GM18502 (cell line): ENCODE measurements at regions not wholly inside any gene's neighbourhood (a gene's known extent, or its start where the extent isn't known, plus 50 kb on each side); places are given as distances from the start of the nearest gene placed in this dataset.
"Not testable (repeated sequence)": the region's sequence is repeated elsewhere in the genome, so short reads cannot be mapped to it uniquely, and the experiment has no call there.

ENCODE experiments used
- ATAC-seq: cut with Tn5 transposase; IDR thresholded peaks from one replicate; pipeline ENCODE4 v1.9.1; 2021; ENCODE audit warnings: mild to moderate bottlenecking; ENCODE audit not compliant: unreplicated experiment, poor library complexity

- no peak for ATAC-seq
These were observed 133.1 kb upstream of the IL15 start for GRCh38 chr4:141503260-141503659.

DNA sequence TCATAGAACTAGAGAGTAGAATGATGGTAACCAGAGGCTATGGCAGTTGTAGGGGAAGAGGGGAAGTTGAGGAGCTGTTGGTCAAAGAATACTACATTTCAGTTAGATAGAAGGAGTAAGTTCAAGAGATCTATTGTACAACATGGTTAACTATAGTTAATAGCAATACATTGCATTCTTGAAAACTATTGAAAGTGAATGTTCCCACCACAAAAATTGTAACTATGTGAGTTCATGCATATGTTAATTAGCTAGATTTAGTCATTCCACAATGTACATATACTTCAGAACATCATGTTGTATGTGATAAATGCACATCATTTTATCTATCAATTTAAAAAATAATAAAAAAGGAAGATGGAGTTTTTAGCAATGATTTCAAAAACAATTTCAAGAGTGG, 125.3 kb upstream of the IL15 start:
- ATAC-seq = no peak

DNA sequence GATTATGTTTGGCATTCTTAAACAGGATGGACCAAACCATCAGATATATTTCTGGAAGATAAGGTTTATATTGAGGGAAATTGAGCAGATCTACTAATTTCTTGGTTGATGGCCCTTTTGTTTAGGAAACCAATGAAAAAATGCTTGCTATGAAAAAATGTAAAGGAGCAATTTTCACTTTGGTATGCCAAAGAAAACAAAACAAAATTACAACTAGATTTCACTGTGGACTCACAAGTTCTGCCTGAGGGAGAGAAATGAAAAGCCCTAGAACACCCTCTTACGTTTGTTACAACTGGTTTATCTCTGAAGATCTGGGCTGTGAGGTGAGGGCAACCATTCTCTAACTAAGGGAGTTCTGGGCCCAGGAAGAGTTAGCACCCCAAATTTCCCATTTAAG, 122.5 kb upstream of the IL15 start:
- ATAC-seq = no peak

DNA sequence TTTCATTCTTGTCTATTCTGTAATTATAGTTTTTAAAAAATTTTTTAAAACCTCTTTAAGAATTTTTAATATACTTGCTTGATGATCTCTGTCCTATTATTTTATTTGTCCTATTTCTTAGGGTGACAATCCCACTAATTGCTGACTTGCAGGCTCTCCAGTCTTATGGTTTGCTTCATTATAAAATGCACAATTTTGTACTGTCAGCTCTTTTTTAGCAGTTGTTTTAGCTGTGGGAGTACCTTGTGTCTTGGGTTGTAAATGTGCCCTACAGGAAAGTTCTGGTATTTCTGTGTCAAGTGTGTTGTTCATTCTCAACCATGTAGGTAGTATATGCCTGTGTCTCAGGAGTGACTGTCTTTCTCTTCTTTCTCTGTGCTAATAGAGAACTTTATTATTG, 118.2 kb upstream of the IL15 start:
- ATAC-seq = no peak

DNA sequence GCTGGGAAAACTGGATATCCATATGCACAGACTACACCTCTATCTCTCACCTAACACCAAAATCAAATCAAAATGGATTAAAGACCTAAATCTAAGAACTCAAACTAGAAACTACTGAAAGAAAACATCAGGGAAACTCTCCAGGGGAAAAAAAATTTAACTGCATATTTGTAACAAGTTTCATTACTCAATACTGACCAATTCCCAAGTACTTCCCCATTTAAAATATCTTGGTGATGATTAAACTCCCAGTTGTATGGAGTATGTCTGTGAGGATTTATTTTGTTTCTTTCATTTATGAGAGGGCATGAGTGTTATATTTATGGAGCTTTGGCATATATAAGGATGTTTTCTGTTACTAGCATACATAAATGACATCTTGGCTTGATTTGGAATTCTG, 112.3 kb upstream of the IL15 start:
- ATAC-seq = no peak

DNA sequence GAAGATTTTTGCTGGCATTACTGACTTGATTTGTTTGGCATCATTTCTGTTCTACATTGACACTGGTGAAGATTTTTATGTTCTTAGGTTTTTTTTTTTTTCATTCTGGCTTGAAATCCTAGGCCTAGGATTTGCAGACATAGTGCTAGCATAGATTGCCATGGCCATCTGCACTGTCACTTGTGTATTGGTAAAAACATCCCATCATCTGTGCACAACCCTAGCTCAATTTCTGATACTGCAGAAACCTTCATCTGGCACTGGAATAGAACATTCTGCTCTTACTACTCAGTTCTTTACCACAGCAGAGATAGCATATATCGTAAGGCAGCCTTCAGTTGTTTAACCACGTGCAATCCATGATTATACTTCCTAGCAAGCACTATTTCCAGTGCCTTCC, 111.5 kb upstream of the IL15 start:
- ATAC-seq = no peak

- no peak for ATAC-seq
These were observed 105.8 kb upstream of the IL15 start for GRCh38 chr4:141530627-141531026.

DNA sequence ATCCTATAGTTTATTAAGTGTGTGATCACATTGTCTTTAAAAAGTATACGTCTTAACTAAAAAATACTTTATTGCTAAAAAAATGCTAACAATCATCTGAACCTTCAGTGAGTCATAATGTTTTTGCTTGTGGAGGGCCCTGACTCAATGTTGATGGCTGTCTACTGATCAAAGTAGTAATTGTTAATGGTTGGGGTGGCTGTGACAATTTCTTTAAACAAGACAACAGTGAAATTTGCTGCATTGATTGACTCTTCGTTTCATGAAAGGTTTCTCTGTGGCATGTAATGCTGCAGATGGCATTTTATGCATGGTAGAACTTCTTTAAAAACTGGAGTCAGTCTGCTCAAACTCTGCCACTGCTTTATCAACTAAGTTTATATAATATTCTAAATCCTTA, 101.4 kb upstream of the IL15 start:
- no peak for ATAC-seq

DNA sequence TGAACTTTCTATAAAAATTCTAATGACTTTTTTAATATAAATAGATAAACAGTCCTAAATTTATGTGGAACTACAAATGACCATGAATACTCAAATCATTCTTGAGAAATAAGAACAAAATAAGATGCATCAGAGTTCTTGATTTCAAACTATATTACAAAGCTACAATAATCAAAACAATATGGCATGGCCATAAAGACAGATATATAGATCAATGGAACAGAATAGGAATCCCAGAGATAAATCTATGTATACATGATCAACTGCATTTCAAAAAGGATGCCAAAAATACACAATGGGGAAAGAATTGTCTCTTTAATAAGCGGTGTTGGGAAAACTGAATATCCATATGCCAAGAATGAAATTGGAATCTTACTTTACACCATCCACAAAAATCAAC, 98.4 kb upstream of the IL15 start:
- no peak for ATAC-seq

- ATAC-seq = no peak
These were observed 95.7 kb upstream of the IL15 start for GRCh38 chr4:141540643-141541042.

GRCh38 chr4:141541851-141542250, 94.5 kb upstream of the IL15 start:
- ATAC-seq = no peak

- no peak for ATAC-seq
These were observed 93.2 kb upstream of the IL15 start for GRCh38 chr4:141543176-141543575.

DNA sequence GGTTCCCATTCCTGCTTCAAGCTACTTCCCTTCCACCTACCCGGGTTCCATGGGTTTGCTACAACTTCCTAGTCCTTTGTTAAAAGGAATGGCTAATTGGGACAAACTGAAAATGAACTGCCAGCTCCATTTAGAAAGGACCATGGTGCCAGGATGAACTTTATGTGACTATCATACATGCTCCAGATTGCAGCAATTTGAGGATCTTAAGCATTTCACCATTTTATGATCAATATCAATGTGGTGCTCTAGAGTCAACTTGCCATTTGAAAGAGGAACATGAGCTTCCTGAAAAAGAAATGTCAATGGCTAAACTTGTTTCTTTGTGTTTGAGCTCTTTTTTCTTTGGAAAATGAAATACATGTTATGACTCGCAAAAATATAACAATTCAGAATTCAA, 92.7 kb upstream of the IL15 start:
- no peak for ATAC-seq

DNA sequence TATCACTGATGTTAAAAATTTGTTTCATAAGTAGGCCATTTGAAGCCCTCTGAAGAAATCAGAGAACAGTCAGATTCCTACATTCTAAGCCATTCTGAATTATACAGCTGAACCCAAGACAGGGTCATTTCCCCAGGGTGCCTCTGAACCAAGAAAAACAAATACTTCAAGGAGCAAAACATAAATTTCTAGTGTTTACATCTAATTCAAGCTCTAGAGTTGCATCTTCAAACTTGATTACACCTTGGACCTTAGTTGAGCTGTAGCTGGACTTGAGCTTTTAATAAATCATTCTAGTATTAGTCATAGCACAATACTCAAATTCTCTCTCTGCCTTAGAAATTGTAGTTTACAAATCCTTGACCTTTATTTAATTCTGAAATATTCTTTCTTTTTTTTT, 87.6 kb upstream of the IL15 start:
- ATAC-seq = no peak

GRCh38 chr4:141560056-141560455, 76.3 kb upstream of the IL15 start:
- peak; percentile 90 for ATAC-seq

- ATAC-seq = no peak
These were observed 73.7 kb upstream of the IL15 start for GRCh38 chr4:141562649-141563048.

GRCh38 chr4:141563723-141564122, 72.7 kb upstream of the IL15 start:
- ATAC-seq = no peak

- not testable (repeated sequence) for ATAC-seq
These were observed 71.4 kb upstream of the IL15 start for GRCh38 chr4:141564961-141565360.

- ATAC-seq = peak; percentile 67
These were observed 70.8 kb upstream of the IL15 start for GRCh38 chr4:141565379-141566089.

- no peak for ATAC-seq
These were observed 69.0 kb upstream of the IL15 start for GRCh38 chr4:141567326-141567915.

DNA sequence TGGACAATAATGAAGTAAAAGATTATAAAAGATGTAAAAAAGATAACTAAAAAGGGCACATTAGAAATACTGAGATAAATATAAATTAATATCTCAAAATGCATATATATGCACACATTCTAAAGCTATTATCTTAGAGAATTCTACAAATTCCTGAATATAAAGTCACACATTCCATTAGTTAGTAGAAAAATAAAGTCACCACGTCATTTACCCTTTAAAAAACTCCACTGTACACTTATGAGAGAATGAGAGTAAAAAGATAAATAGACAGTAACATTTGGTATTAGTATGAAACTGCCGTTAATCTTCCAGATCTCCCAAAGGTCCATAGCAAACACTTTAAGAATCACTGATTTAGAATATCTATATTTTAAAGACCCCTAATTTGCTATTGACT, 67.2 kb upstream of the IL15 start:
- ATAC-seq = no peak

GRCh38 chr4:141570290-141570689, 66.1 kb upstream of the IL15 start:
- ATAC-seq = no peak
